ENCODE measurements at regions not wholly inside any gene's neighbourhood (a gene's known extent, or its start where the extent isn't known, plus 50 kb on each side); places are given as distances from the start of the nearest gene placed in this dataset.

DNA sequence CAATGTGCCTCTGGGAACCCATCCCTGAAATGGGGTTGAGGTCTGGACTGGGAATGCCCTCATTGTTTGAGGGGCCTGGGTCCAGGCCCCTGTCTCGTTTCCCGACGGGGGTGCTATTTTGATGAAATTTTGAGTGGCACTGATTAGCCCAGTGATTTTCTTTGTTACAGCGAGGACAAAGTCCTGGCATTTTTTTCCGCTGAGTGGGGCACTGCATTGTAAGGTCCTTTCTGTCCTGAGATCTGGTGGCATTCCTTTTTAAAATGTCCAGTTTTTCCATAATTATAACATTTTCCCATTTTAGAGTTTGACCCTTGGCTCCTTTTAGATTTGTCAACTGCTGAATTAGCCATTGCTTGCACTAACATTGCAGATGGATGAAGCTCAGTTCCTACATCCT lies 69.7 kb upstream of the INCENP start:
- Mint-ChIP-seq H3K4me1 (no peaks in the 10 kb centered on the region), H3K27me3 (peaks cover 0 to 3% (median 2%) of the 10 kb centered on the region in 5 donors), H3K36me3 (no peaks in the 10 kb centered on the region), H3K9me3 (no peaks in the 10 kb centered on the region), H3K27ac (peak overlapping the region in 1 of 10 donors; percentile 1), H3K4me3 (no peak overlapping the region)
- POLR2A ChIA-PET: no interaction called here
- no peak for DNase-seq
- no peak for ATAC-seq

DNA sequence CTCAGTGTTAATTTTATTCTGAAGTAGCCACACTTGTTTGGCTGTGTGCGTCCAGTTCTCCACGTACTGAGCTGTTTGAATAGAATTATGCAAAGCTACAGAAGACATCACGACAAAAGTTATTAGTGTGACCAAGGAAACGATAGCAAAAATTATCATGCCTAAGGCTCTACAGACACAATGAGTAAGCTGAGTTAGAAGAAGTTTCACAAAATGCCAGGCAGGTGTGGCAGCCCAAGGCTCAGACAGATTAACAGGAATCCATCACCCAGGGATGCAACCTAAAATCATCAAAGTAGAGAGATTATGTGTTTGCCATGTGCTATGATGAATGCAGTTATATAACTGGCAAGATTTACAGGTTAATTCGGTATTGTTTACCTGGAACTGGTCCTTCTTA lies 73.1 kb upstream of the INCENP start:
- Mint-ChIP-seq H3K4me3 (no peak overlapping the region), H3K27ac (no peak overlapping the region), H3K36me3 (no peaks in the 10 kb centered on the region), H3K9me3 (no peaks in the 10 kb centered on the region), H3K4me1 (no peaks in the 10 kb centered on the region), H3K27me3 (peaks cover 0 to 5% (median 3%) of the 10 kb centered on the region in 5 donors)
- POLR2A ChIA-PET: no interaction called here
- DNase-seq: no peak
- ATAC-seq: no peak

DNA sequence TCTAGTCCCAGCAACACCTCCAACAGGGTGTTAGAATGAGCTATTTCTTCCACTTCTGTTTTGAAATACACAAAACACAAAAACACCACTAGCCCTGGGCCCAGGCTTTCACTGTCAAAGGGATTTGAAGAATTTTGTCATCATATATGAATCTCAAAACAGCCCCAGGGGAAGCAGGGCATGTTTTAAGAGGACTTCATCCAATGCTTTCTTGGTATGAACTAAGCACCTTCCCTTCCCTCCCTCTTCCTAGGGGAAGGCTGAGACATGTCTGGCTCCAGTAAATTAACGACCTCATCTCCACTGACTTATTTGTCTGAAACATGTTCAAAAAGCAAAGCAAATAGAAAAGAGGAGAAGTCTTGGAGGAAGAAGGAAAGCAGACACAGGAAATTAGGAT lies 75.7 kb upstream of the INCENP start:
- Mint-ChIP-seq H3K9me3 (no peaks in the 10 kb centered on the region), H3K4me3 (no peak overlapping the region), H3K27me3 (peaks cover 0 to 5% (median 3%) of the 10 kb centered on the region in 5 donors), H3K4me1 (peaks cover 0 to 5% (median 0%) of the 10 kb centered on the region in 4 donors), H3K36me3 (no peaks in the 10 kb centered on the region), H3K27ac (peak overlapping the region in 4 of 10 donors; percentile 1 to 82 (median 2))
- POLR2A ChIA-PET: interaction anchor here (1.1 kb wide), 1 partner anchor 80 kb away, joined by 4 read pairs; the partner anchor contains the start of gene FTH1
- ATAC-seq (no peak), DNase-seq (no peak)

DNA sequence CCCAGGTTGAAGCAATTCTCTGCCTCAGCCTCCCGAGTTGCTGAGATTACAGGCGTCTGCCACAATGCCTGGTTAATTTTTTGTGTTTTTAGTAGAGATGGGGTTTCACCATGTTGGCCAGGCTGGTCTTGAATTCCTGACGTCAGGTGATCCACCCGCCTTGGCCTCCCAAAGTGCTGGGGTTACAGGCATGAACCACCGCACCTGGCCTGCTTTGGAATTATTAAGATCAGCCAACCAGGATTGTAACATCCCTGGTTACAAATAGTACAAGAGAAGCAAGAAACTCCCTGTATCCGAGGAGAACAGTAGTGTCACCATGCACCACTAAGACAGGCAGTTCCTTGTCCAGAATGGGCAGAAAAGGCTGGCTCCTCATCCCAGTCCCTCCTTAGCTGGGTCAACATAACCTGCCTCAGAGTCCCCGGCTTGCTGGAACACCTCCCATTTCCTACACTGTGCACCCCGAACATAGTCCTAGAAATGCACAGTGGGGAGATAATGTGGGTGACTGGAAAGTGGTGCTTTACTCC lies 77.2 kb upstream of the INCENP start:
- no peaks in the 10 kb centered on the region for H3K36me3 Mint-ChIP-seq
- no peak for ATAC-seq
- no peak for DNase-seq
- H3K9me3 Mint-ChIP-seq: no peaks in the 10 kb centered on the region
- H3K27me3 Mint-ChIP-seq: peaks cover 0 to 11% (median 3%) of the 10 kb centered on the region in 5 donors
- H3K4me3 Mint-ChIP-seq: no peak overlapping the region
- POLR2A ChIA-PET: no interaction called here
- H3K27ac Mint-ChIP-seq: peak overlapping the region in 1 of 10 donors; percentile 15
- peaks cover 0 to 12% (median 1%) of the 10 kb centered on the region in 4 donors for H3K4me1 Mint-ChIP-seq

DNA sequence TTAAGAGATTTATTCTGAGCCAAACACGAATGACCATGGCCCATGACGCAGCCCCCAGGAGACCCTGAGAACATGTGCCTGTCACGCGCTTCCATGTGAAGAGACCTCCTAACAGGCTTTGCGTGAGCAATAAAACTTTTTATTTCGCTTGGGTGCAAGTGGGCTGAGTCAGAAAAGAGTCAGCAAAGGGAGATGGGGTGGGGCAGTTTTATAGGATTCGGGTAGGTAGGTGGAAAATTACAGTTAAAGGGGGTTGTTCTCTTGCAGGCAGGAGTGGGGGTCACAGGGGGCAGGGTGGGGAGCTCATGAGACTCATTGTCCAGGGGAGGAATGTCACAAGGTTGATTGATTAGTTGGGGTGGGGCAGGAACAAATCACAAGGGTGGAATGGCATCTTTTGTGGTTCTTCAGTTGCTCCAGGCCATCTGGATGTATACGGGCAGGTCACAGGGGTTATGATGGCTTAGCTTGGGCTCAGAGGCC lies 77.2 kb upstream of the FTH1 start:
- Mint-ChIP-seq H3K36me3 (no peaks in the 10 kb centered on the region), H3K9me3 (no peaks in the 10 kb centered on the region), H3K27me3 (peaks cover 0 to 18% (median 5%) of the 10 kb centered on the region in 5 donors), H3K4me1 (peaks cover 0 to 14% (median 1%) of the 10 kb centered on the region in 4 donors), H3K4me3 (no peak overlapping the region), H3K27ac (peak overlapping the region in 3 of 10 donors; percentile 50 to 82 (median 58))
- POLR2A ChIA-PET: no interaction called here
- ATAC-seq: no peak
- no peak for DNase-seq

DNA sequence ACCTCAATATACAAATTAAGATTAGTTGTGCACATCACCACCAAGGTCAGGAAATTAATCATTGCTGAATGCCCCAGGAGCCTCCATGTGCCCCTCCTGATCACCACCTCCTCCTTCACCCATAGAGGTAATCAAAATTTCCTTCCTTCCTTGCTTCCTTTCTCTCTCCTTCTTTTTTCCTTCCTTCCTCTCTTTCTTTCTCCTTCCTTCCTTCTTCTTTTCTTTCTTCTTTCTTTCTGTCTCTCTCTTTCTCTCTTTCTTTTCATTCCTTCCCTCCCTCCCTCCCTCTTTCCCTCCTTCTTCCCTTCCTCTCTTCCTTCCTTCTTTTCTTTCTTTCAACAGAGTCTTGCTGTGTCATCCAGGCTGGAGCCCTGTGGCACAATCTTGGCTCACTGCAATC lies 67.9 kb upstream of the FTH1 start:
- ATAC-seq: no peak
- Mint-ChIP-seq H3K27ac (peak overlapping the region in 2 of 10 donors; percentile 53 to 86), H3K4me3 (no peak overlapping the region)

DNA sequence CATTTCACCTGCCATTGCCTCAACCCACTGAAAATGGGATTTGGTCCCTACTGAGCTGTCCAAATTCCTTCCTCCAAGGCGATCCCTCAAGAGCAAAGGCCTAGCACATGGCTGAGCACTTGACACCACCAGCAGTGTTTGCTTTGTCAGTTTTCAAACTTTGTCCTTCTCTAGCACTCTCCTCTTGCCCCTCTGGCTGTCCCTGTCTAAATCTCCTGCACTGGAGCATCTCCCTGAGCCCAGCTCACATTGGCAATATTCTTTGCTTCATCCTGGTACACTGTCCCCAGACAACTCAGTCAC lies 66.6 kb upstream of the FTH1 start:
- Mint-ChIP-seq H3K27ac (peak overlapping the region in 6 of 10 donors; percentile 2 to 80 (median 70)), H3K4me1 (peaks cover 0 to 10% (median 1%) of the 10 kb centered on the region in 4 donors), H3K36me3 (peaks cover 0 to 3% (median 0%) of the 10 kb centered on the region in 3 donors), H3K4me3 (no peak overlapping the region), H3K9me3 (peaks cover 0 to 7% (median 0%) of the 10 kb centered on the region in 9 donors), H3K27me3 (peaks cover 0 to 6% (median 2%) of the 10 kb centered on the region in 5 donors)
- ATAC-seq: no peak
- no peak for DNase-seq
- POLR2A ChIA-PET: no interaction called here

More for the DNA sequence above, 67.9 kb upstream of the FTH1 start:
- Mint-ChIP-seq H3K36me3 (peaks cover 0 to 3% (median 0%) of the 10 kb centered on the region in 3 donors), H3K9me3 (peaks cover 0 to 7% (median 0%) of the 10 kb centered on the region in 9 donors), H3K27me3 (peaks cover 0 to 6% (median 2%) of the 10 kb centered on the region in 5 donors), H3K4me1 (peaks cover 0 to 10% (median 1%) of the 10 kb centered on the region in 4 donors)
- POLR2A ChIA-PET: no interaction called here
- no peak for DNase-seq

DNA sequence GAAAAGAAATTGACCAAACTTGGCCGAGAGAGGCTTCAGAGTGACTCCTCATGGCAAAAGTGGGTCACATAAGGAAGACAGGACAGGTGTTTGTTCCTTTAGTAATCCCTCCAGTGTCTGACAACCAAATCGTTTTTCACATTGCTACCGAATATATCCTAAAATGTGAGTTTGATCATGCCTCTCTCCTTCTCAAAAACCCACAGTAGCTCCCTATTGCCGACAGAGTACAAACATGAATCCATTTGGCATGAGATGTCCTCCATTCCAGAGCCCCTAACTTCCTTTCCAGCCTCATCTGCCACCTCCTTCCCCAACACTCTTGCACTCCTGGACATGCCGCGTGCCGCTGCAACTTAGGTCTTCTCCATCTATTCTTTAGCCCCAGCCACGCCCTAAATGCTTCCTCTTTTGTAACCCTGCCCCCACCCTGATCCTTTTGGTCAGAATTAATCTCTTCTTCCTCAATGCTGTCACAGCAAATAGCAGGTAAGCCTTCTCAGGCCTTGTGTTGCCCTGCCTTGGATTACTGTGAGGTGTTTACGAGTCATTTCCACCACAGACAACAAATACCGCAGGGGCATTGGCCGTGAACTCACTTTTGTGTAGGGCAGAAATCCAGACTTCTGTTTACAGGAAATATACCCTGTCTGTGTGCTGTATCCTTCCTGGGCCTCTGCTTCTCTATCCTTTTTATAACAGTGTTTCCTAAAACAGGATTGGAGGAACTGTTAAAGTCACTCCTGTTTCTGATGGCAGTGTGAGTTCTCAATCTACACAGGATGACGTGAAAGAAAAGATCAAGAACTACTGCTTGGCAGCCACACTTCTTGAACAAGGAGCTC lies 66.0 kb upstream of the FTH1 start:
- H3K27me3 Mint-ChIP-seq: peaks cover 0 to 6% (median 2%) of the 10 kb centered on the region in 5 donors
- ATAC-seq (peak in 1 of 2 donors; percentile 25), DNase-seq (no peak)
- peaks cover 0 to 11% (median 1%) of the 10 kb centered on the region in 4 donors for H3K4me1 Mint-ChIP-seq
- peak overlapping the region in 1 of 10 donors; percentile 7 for H3K4me3 Mint-ChIP-seq
- H3K27ac Mint-ChIP-seq: peak overlapping the region in 9 of 10 donors; percentile 4 to 80 (median 63)
- peaks cover 0 to 7% (median 0%) of the 10 kb centered on the region in 9 donors for H3K9me3 Mint-ChIP-seq
- H3K36me3 Mint-ChIP-seq: peaks cover 0 to 3% (median 0%) of the 10 kb centered on the region in 3 donors
- POLR2A ChIA-PET: no interaction called here

DNA sequence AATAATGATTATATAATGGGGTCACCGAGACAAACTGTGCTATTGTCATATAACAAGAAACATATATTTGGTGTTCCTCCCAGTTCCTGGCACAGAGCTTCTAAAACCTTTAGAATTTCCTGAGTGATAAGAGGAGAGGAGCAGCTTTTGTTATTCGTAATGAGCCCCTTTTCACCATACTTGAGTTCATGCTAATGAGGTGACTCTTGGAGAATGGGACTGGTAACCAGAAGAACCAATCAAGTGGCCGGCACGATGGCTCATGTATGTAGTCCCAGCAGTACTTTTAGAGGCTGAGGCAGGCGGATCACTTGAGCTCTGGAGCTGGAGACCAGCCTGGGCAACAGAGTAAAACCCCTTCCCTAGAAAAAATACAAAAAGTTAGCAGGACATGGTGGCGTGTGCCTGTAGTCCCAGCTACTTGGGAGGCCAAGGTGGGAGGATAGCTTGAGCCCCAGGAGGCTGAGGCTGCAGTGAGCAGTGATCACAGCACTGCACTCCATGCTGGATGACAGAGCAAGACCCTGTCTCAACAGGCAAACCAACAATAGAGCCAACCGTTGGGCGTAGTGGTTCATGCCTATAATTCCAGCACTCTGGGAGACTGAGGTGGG lies 62.7 kb upstream of the FTH1 start:
- POLR2A ChIA-PET: no interaction called here
- Mint-ChIP-seq H3K27me3 (peaks cover 0 to 2% (median 0%) of the 10 kb centered on the region in 5 donors), H3K4me3 (no peak overlapping the region), H3K9me3 (peaks cover 0 to 7% (median 0%) of the 10 kb centered on the region in 9 donors), H3K36me3 (peaks cover 0 to 3% (median 0%) of the 10 kb centered on the region in 3 donors), H3K27ac (peak overlapping the region in 4 of 10 donors; percentile 35 to 73 (median 52)), H3K4me1 (peaks cover 6 to 31% (median 11%) of the 10 kb centered on the region in 4 donors)
- ATAC-seq: no peak
- no peak for DNase-seq

DNA sequence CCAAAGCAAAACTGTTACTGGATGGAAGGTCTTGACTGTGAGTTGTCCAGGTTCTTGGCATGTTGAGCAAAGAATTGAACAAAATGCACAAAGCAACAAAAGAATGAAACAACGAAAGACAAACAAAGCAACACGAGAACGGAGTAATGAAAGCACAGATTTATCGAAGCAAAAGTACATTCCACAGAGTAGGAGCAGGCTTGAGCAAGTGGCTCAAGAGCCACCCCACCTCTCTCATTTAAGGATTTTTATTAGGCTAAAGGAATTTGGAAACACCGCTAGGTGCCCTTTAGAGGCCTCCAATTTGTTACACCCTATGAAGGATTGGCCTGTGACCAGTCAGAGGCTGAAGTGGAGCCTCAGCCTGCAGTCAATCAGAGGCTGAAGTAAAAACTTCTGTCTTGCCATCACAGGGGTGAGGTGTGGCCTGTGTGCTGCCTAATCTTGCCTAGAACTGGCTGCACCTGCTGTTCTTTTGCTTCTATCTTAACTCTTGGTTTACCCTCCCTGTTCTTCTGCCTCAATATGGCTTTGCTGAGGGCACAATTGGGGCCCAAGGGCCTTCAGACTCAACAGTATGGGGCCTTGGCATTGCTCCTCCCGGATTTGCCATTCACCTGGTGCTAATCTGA lies 59.4 kb upstream of the FTH1 start:
- H3K4me1 Mint-ChIP-seq: peaks cover 6 to 30% (median 17%) of the 10 kb centered on the region in 4 donors
- peak overlapping the region in 2 of 10 donors; percentile 9 to 41 for H3K4me3 Mint-ChIP-seq

DNA sequence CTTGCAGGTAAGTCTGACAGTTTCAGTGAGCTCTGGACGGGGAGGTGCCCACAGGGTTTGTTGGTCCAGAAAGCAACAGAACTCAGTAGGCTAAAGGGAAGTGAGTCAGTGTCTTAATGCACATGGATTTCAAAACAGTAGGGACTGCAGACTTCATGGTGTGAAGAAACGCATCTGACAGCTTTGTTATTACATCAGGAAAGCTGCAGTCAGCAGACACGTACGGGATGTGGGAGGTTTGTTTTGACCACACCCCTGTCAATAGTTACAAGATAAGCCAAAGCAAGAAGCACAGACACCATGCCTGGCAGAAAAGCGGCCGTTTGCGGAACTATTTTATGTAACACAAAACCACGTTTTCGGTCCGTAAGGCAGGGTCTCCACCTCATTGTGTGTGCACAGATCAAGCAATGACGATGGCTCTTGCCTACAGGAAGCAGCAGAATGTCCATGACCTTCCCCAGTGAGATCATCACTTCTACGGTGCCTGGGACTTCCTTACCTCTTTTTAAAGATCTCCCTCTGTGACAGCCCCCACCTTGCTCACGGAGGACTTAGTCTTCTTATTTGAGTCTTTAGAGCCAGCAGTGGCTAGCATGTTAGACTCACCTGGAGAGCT lies 58.2 kb upstream of the FTH1 start:
- Mint-ChIP-seq H3K36me3 (peaks cover 0 to 8% (median 7%) of the 10 kb centered on the region in 3 donors), H3K9me3 (peaks cover 0 to 14% (median 8%) of the 10 kb centered on the region in 9 donors), H3K4me1 (peaks cover 6 to 30% (median 17%) of the 10 kb centered on the region in 4 donors), H3K4me3 (peak overlapping the region; percentile 56 to 81 (median 75)), H3K27me3 (peaks cover 0 to 3% (median 0%) of the 10 kb centered on the region in 5 donors), H3K27ac (peak overlapping the region; percentile 92 to 99 (median 98))
- DNase-seq (peak; percentile 57 to 94 (median 88)), ATAC-seq (peak; percentile 85 to 90)
- POLR2A ChIA-PET: interaction anchor here (0.7 to 2.5 kb wide), 6 partner anchors 56 to 595 kb away, joined by 3 to 46 read pairs (median 3); partner anchors contain the start of gene FTH1

More for the DNA sequence above, 59.4 kb upstream of the FTH1 start:
- POLR2A ChIA-PET: interaction anchor here (1.0 to 2.5 kb wide), 2 partner anchors 59 kb away, joined by 5 to 46 read pairs; partner anchors contain the start of gene FTH1
- DNase-seq: no peak
- peaks cover 0 to 3% (median 0%) of the 10 kb centered on the region in 5 donors for H3K27me3 Mint-ChIP-seq
- H3K36me3 Mint-ChIP-seq: peaks cover 0 to 1% (median 0%) of the 10 kb centered on the region in 3 donors
- H3K9me3 Mint-ChIP-seq: peaks cover 0 to 4% (median under 1%) of the 10 kb centered on the region in 9 donors
- ATAC-seq: no peak
- H3K27ac Mint-ChIP-seq: peak overlapping the region in 9 of 10 donors; percentile 91 to 99 (median 98)

All from naive thymus-derived CD8-positive, alpha-beta T cell (primary cell).